ENCODE measurements at regions not wholly inside any gene's neighbourhood (a gene's known extent, or its start where the extent isn't known, plus 50 kb on each side); places are given as distances from the start of the nearest gene placed in this dataset.

- intact Hi-C loops (cut with DNase I) = no loop called here
- DNase-seq (ENCODE audit: low spot score) = no peak
- Histone ChIP-seq H3K4me3 (no peak overlapping the region), H3K9me3 (no peaks in the 10 kb centered on the region), H3K36me3 (no peaks in the 10 kb centered on the region), H3K4me1 (replicated peaks) (no peaks in the 10 kb centered on the region), H3K27me3 (replicated peaks; ENCODE audit: insufficient read depth) (no peaks in the 10 kb centered on the region), H3K27ac (no peak overlapping the region)
- TF ChIP-seq POLR2A (IDR thresholded peaks at IDR 0.05) = no peak
- TF ChIP-seq, protein P1, sequence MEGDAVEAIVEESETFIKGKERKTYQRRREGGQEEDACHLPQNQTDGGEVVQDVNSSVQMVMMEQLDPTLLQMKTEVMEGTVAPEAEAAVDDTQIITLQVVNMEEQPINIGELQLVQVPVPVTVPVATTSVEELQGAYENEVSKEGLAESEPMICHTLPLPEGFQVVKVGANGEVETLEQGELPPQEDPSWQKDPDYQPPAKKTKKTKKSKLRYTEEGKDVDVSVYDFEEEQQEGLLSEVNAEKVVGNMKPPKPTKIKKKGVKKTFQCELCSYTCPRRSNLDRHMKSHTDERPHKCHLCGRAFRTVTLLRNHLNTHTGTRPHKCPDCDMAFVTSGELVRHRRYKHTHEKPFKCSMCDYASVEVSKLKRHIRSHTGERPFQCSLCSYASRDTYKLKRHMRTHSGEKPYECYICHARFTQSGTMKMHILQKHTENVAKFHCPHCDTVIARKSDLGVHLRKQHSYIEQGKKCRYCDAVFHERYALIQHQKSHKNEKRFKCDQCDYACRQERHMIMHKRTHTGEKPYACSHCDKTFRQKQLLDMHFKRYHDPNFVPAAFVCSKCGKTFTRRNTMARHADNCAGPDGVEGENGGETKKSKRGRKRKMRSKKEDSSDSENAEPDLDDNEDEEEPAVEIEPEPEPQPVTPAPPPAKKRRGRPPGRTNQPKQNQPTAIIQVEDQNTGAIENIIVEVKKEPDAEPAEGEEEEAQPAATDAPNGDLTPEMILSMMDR (IDR thresholded peaks at IDR 0.05) = no peak
- TF ChIP-seq POLR2AphosphoS5 (IDR thresholded peaks at IDR 0.05) = no peak
These were observed 547.2 kb downstream of the ANKRD7 start for GRCh38 chr7:118771672-118772071.

DNA sequence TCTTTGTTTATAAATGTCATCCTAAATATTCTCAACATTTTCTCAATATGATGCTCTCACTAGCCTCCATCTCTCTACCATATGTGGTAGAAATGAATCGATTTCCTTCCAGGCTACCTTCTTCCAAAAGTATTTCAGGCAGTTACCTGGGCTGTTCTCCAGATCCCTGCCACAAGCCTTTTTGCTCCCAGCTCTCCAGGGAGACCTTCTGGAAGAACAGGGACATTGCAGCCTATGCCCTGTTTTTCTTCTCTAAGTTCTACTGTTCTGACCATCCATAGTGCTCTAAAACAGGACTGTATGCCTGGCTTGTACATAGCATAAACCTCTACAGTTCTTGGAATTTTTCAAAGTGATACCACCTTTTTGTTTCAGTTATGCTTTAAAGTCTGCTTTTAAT lies 552.8 kb downstream of the ANKRD7 start:
- Histone ChIP-seq H3K36me3 (no peaks in the 10 kb centered on the region), H3K27me3 (replicated peaks; ENCODE audit: insufficient read depth) (no peaks in the 10 kb centered on the region), H3K9me3 (no peaks in the 10 kb centered on the region), H3K4me3 (no peak overlapping the region), H3K4me1 (replicated peaks) (no peaks in the 10 kb centered on the region), H3K27ac (no peak overlapping the region)
- DNase-seq (ENCODE audit: low spot score) = no peak
- WGBS = 83% methylated on average over 1 of the region's 1 CpG
- TF ChIP-seq, protein P1 (IDR thresholded peaks at IDR 0.05) = no peak
- TF ChIP-seq POLR2AphosphoS5 (IDR thresholded peaks at IDR 0.05) (no peak), POLR2A (IDR thresholded peaks at IDR 0.05) (no peak)
- intact Hi-C loops (cut with DNase I) = no loop called here

GRCh38 chr7:118792682-118793081 lies 568.2 kb downstream of the ANKRD7 start:
- Histone ChIP-seq H3K4me1 (replicated peaks) (no peaks in the 10 kb centered on the region), H3K27ac (no peak overlapping the region), H3K4me3 (no peak overlapping the region), H3K9me3 (no peaks in the 10 kb centered on the region), H3K27me3 (replicated peaks; ENCODE audit: insufficient read depth) (no peaks in the 10 kb centered on the region), H3K36me3 (no peaks in the 10 kb centered on the region)
- DNase-seq (ENCODE audit: low spot score) = no peak
- TF ChIP-seq POLR2A (IDR thresholded peaks at IDR 0.05) (no peak), POLR2AphosphoS5 (IDR thresholded peaks at IDR 0.05) (no peak)
- TF ChIP-seq, protein P1 (IDR thresholded peaks at IDR 0.05) = no peak
- intact Hi-C loops (cut with DNase I) = no loop called here
- WGBS = 91% methylated on average over 4 of the region's 4 CpGs

GRCh38 chr7:118793582-118793981 lies 569.1 kb downstream of the ANKRD7 start:
- H3K27me3 ChIP-seq (replicated peaks; ENCODE audit: insufficient read depth) = no peaks in the 10 kb centered on the region
- H3K4me3 ChIP-seq = no peak overlapping the region
- 85% methylated on average over 1 of the region's 1 CpG for WGBS
- no peak overlapping the region for H3K27ac ChIP-seq
- DNase-seq (ENCODE audit: low spot score) = no peak
- intact Hi-C loops (cut with DNase I) = no loop called here
- TF ChIP-seq, protein P1 (IDR thresholded peaks at IDR 0.05) = no peak
- TF ChIP-seq POLR2A (IDR thresholded peaks at IDR 0.05) = no peak
- TF ChIP-seq POLR2AphosphoS5 (IDR thresholded peaks at IDR 0.05) = no peak
- H3K9me3 ChIP-seq = no peaks in the 10 kb centered on the region
- no peaks in the 10 kb centered on the region for H3K4me1 ChIP-seq (replicated peaks)
- no peaks in the 10 kb centered on the region for H3K36me3 ChIP-seq

DNA sequence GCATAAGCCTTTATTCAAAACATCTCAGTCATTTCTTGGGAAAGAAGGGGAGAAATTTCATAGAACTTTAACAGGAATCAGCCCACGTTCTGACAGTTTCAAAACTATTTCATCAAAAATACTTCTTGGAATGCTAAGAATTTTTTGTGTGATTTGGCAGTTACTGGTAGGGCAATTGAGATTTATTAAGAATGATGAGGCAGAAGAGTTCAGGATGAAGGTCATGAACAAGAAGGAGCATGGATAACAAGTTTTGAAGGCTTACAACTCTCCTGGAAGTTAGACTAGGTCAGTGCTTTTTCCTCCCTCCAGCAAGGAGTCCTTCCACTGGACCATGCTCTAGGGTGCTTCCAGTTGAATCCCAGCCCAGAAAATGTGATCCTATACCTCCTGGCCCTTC lies 569.9 kb downstream of the ANKRD7 start:
- intact Hi-C loops (cut with DNase I) = no loop called here
- no peak for DNase-seq (ENCODE audit: low spot score)
- TF ChIP-seq, protein P1 (IDR thresholded peaks at IDR 0.05) = no peak
- TF ChIP-seq POLR2A (IDR thresholded peaks at IDR 0.05) (no peak), POLR2AphosphoS5 (IDR thresholded peaks at IDR 0.05) (no peak)
- Histone ChIP-seq H3K27me3 (replicated peaks; ENCODE audit: insufficient read depth) (no peaks in the 10 kb centered on the region), H3K4me3 (no peak overlapping the region), H3K4me1 (replicated peaks) (no peaks in the 10 kb centered on the region), H3K9me3 (no peaks in the 10 kb centered on the region), H3K27ac (no peak overlapping the region), H3K36me3 (no peaks in the 10 kb centered on the region)
- 53% methylated on average over 1 of the region's 1 CpG for WGBS
